Astrocyte (in vitro differentiated cells and primary cell): ENCODE measurements at regions not wholly inside any gene's neighbourhood (a gene's known extent, or its start where the extent isn't known, plus 50 kb on each side); places are given as distances from the start of the nearest gene placed in this dataset.

Experiments
- DNase-seq: peaks from one replicate; pipeline ENCODE4 v3.0.0-alpha.2; 2010; ENCODE audit warnings: low read depth
- FAIRE-seq: peaks from 2 replicates; lab custom pipeline; 2011; peaks lifted over from hg19 to GRCh38; lab: Jason Lieb, UNC
- H2AFZ ChIP-seq: 2 replicates; pipeline ENCODE4 v1.6.0; 2012; ENCODE audit warnings: low read depth, low read length, inconsistent platforms
- H3K27ac ChIP-seq: 2 replicates; pipeline ENCODE4 v1.5.1; 2011; ENCODE audit warnings: low read depth, low read length, inconsistent platforms
- H3K27me3 ChIP-seq: 2 replicates; pipeline ENCODE4 v1.6.0; 2011; ENCODE audit warnings: low read length, inconsistent platforms; ENCODE audit not compliant: insufficient read depth
- H3K36me3 ChIP-seq: 2 replicates; pipeline ENCODE4 v1.5.1; 2011; ENCODE audit warnings: low read length, inconsistent platforms; ENCODE audit not compliant: insufficient read depth
- H3K4me1 ChIP-seq: 2 replicates; pipeline ENCODE4 v1.5.1; 2011; ENCODE audit warnings: low read length, inconsistent platforms; ENCODE audit not compliant: insufficient read depth
- H3K4me2 ChIP-seq: 2 replicates; pipeline ENCODE4 v1.6.0; 2012; ENCODE audit warnings: low read length, inconsistent platforms
- H3K4me3 ChIP-seq: 2 replicates; pipeline ENCODE4 v1.5.1; 2011; ENCODE audit warnings: low read depth, mild to moderate bottlenecking, low read length, inconsistent platforms; ENCODE audit not compliant: insufficient read depth
- H3K79me2 ChIP-seq: 2 replicates; pipeline ENCODE4 v1.6.0; 2012; ENCODE audit warnings: mild to moderate bottlenecking, low read length, inconsistent platforms; ENCODE audit not compliant: insufficient read depth
- H3K9ac ChIP-seq: 2 replicates; pipeline ENCODE4 v1.6.0; 2012; ENCODE audit warnings: mild to moderate bottlenecking, low read length, inconsistent platforms
- H3K9me3 ChIP-seq: 2 replicates; pipeline ENCODE4 v1.5.1; 2012; ENCODE audit warnings: low read depth, mild to moderate bottlenecking, low read length, inconsistent platforms; ENCODE audit not compliant: insufficient read depth
- H4K20me1 ChIP-seq: 2 replicates; pipeline ENCODE4 v1.6.0; 2012; ENCODE audit warnings: low read length, inconsistent platforms; ENCODE audit not compliant: insufficient read depth
- H3K27ac Mint-ChIP-seq: one replicate; pipeline ENCODE4 v1.8.0; 2021; ENCODE audit warnings: mild to moderate bottlenecking, mixed read lengths; ENCODE audit not compliant: unreplicated experiment
- H3K27me3 Mint-ChIP-seq: one replicate; pipeline ENCODE4 v1.8.0; 2021; ENCODE audit warnings: low read depth, mixed read lengths; ENCODE audit not compliant: unreplicated experiment
- H3K36me3 Mint-ChIP-seq: one replicate; pipeline ENCODE4 v1.8.0; 2021; ENCODE audit warnings: low read depth, mixed read lengths; ENCODE audit not compliant: unreplicated experiment
- H3K4me1 Mint-ChIP-seq: one replicate; pipeline ENCODE4 v1.8.0; 2021; ENCODE audit warnings: low read depth, mixed read lengths; ENCODE audit not compliant: unreplicated experiment
- H3K4me3 Mint-ChIP-seq: one replicate; pipeline ENCODE4 v1.8.0; 2021; ENCODE audit warnings: mild to moderate bottlenecking, moderate library complexity, mixed read lengths; ENCODE audit not compliant: unreplicated experiment
- H3K9me3 Mint-ChIP-seq: one replicate; pipeline ENCODE4 v1.8.0; 2021; ENCODE audit warnings: mild to moderate bottlenecking, mixed read lengths; ENCODE audit not compliant: unreplicated experiment
- CTCF ChIP-seq: IDR thresholded peaks from 2 replicates; pipeline ENCODE4 v1.5.1; 2011; ENCODE audit warnings: low read depth, mild to moderate bottlenecking, inconsistent platforms, low read length, moderate library complexity; ENCODE audit not compliant: insufficient read depth
- EZH2 ChIP-seq: IDR thresholded peaks from 2 replicates; pipeline ENCODE4 v1.6.1; 2012; ENCODE audit warnings: mild to moderate bottlenecking, low read length, inconsistent platforms; ENCODE audit not compliant: insufficient read depth

GRCh38 chr7:124390301-124390700, 357.4 kb upstream of the TMEM229A start:
- FAIRE-seq: no peak
- Mint-ChIP-seq H3K4me1 (no peaks in the 10 kb centered on the region), H3K36me3 (no peaks in the 10 kb centered on the region)

GRCh38 chr7:124388751-124389150, 355.9 kb upstream of the TMEM229A start:
- H3K4me2 ChIP-seq: no peak overlapping the region
- H3K27me3 Mint-ChIP-seq: no peaks in the 10 kb centered on the region
- no peaks in the 10 kb centered on the region for H4K20me1 ChIP-seq
- H3K27ac ChIP-seq: no peak overlapping the region
- DNase-seq: no peak
- H3K36me3 Mint-ChIP-seq: no peaks in the 10 kb centered on the region
- no peaks in the 10 kb centered on the region for H3K4me1 Mint-ChIP-seq
- no peak overlapping the region for H2AFZ ChIP-seq
- no peak for TF ChIP-seq CTCF
- TF ChIP-seq EZH2: no peak
- H3K4me3 ChIP-seq: no peak overlapping the region
- H3K4me1 ChIP-seq: no peaks in the 10 kb centered on the region
- no peaks in the 10 kb centered on the region for H3K36me3 ChIP-seq
- no peak overlapping the region for H3K4me3 Mint-ChIP-seq
- H3K9me3 Mint-ChIP-seq: no peaks in the 10 kb centered on the region
- H3K27ac Mint-ChIP-seq: no peak overlapping the region
- no peaks in the 10 kb centered on the region for H3K79me2 ChIP-seq
- no peaks in the 10 kb centered on the region for H3K27me3 ChIP-seq
- no peaks in the 10 kb centered on the region for H3K9me3 ChIP-seq
- FAIRE-seq: no peak
- H3K9ac ChIP-seq: no peak overlapping the region

More at GRCh38 chr7:124390301-124390700, 357.4 kb upstream of the TMEM229A start:
- H3K4me1 ChIP-seq: no peaks in the 10 kb centered on the region
- no peaks in the 10 kb centered on the region for H3K36me3 ChIP-seq
- no peak for DNase-seq
- H2AFZ ChIP-seq: no peak overlapping the region
- Mint-ChIP-seq H3K4me3 (no peak overlapping the region), H3K27ac (no peak overlapping the region), H3K27me3 (no peaks in the 10 kb centered on the region), H3K9me3 (no peaks in the 10 kb centered on the region)
- H3K4me2 ChIP-seq: no peak overlapping the region
- no peak overlapping the region for H3K4me3 ChIP-seq
- H3K9ac ChIP-seq: no peak overlapping the region
- H3K27ac ChIP-seq: no peak overlapping the region
- no peaks in the 10 kb centered on the region for H3K27me3 ChIP-seq
- no peaks in the 10 kb centered on the region for H3K79me2 ChIP-seq
- TF ChIP-seq CTCF (no peak), EZH2 (no peak)
- no peaks in the 10 kb centered on the region for H3K9me3 ChIP-seq
- no peaks in the 10 kb centered on the region for H4K20me1 ChIP-seq

- Mint-ChIP-seq H3K4me1 (no peaks in the 10 kb centered on the region), H3K27me3 (no peaks in the 10 kb centered on the region), H3K4me3 (no peak overlapping the region), H3K36me3 (no peaks in the 10 kb centered on the region), H3K27ac (no peak overlapping the region), H3K9me3 (no peaks in the 10 kb centered on the region)
- H3K9ac ChIP-seq: no peak overlapping the region
- no peak overlapping the region for H3K4me2 ChIP-seq
- H3K9me3 ChIP-seq: no peaks in the 10 kb centered on the region
- no peak overlapping the region for H3K27ac ChIP-seq
- H3K36me3 ChIP-seq: no peaks in the 10 kb centered on the region
- FAIRE-seq: no peak
- H3K27me3 ChIP-seq: no peaks in the 10 kb centered on the region
- no peak overlapping the region for H2AFZ ChIP-seq
- TF ChIP-seq EZH2 (no peak), CTCF (no peak)
- H4K20me1 ChIP-seq: no peaks in the 10 kb centered on the region
- H3K79me2 ChIP-seq: no peaks in the 10 kb centered on the region
- no peak overlapping the region for H3K4me3 ChIP-seq
- DNase-seq: no peak
- H3K4me1 ChIP-seq: no peaks in the 10 kb centered on the region
Measured at GRCh38 chr7:124387056-124387455, 354.2 kb upstream of the TMEM229A start.
